HepG2 (cell line): ENCODE measurements at regions not wholly inside any gene's neighbourhood (a gene's known extent, or its start where the extent isn't known, plus 50 kb on each side); places are given as distances from the start of the nearest gene placed in this dataset.

Source experiments
- ETV6 ChIP-seq: sonication (generic); formaldehyde crosslinking; conservative IDR thresholded peaks from 2 replicates; pipeline ENCODE4 v1.4.0; 2020; ENCODE audit warnings: missing genetic modification reagents
- FOXP1 ChIP-seq, 2 experiments: fragments of 450-650 bp in 1 of 2; IDR thresholded peaks; 2 replicates each; pipeline ENCODE4 v1.6.1; 2017 to 2018; ENCODE audit warnings: antibody characterized with exemption in 1 of 2
- MBNL3 ChIP-seq: fragments of 250-450 bp; sonication (Bioruptor Pico); conservative IDR thresholded peaks from 2 replicates; pipeline ENCODE4 v1.8.0; 2022; ENCODE audit warnings: mild to moderate bottlenecking, inconsistent platforms
- SOX13 ChIP-seq, 3 experiments: fragments of 450-650 bp in 1 of 3; sonication (generic) in 1 of 3; formaldehyde crosslinking in 1 of 3; IDR thresholded peaks in 2 of 3; conservative IDR thresholded peaks in 1 of 3; 2 replicates each; pipeline versions ENCODE4 v1.5.0 to v1.6.1; 2016 to 2020; ENCODE audit warnings: antibody characterized with exemption in 1 of 3, mild to moderate bottlenecking in 1 of 3, missing compliant biosample characterization in 1 of 3, missing genetic modification reagents in 1 of 3, moderate library complexity in 1 of 3
- STAG1 ChIP-seq: sonication (generic); formaldehyde crosslinking; IDR thresholded peaks from 2 replicates; pipeline ENCODE4 v1.4.0; 2020; ENCODE audit warnings: missing genetic modification reagents
- TEAD2 ChIP-seq: sonication (generic); formaldehyde crosslinking; IDR thresholded peaks from 2 replicates; pipeline ENCODE4 v1.9.0; 2021; ENCODE audit warnings: missing genetic modification reagents
- ZFP62 ChIP-seq: sonication (generic); formaldehyde crosslinking; IDR thresholded peaks from 2 replicates; pipeline ENCODE4 v1.4.0; 2020; ENCODE audit warnings: missing genetic modification reagents
- ZNF12 ChIP-seq: sonication (generic); formaldehyde crosslinking; IDR thresholded peaks from 2 replicates; pipeline ENCODE4 v1.5.0; 2020; ENCODE audit warnings: missing genetic modification reagents
- TF ChIP-seq, protein P1 (sequence below): sonication (generic); formaldehyde crosslinking; IDR thresholded peaks from 2 replicates; pipeline ENCODE4 v1.4.0; 2020; ENCODE audit warnings: missing genetic modification reagents, borderline replicate concordance
- TF ChIP-seq, protein P2 (sequence below): sonication (generic); formaldehyde crosslinking; IDR thresholded peaks from 2 replicates; pipeline ENCODE4 v1.5.0; 2020; ENCODE audit warnings: mild to moderate bottlenecking, missing genetic modification reagents
- TF ChIP-seq, protein P3 (sequence below): sonication (generic); formaldehyde crosslinking; IDR thresholded peaks from 2 replicates; pipeline ENCODE4 v1.4.0; 2020; ENCODE audit warnings: missing genetic modification reagents
- TF ChIP-seq, protein P4 (sequence below): IDR thresholded peaks from 2 replicates; pipeline ENCODE4 v1.4.0; 2020; ENCODE audit warnings: mild to moderate bottlenecking, missing genetic modification reagents

DNA sequence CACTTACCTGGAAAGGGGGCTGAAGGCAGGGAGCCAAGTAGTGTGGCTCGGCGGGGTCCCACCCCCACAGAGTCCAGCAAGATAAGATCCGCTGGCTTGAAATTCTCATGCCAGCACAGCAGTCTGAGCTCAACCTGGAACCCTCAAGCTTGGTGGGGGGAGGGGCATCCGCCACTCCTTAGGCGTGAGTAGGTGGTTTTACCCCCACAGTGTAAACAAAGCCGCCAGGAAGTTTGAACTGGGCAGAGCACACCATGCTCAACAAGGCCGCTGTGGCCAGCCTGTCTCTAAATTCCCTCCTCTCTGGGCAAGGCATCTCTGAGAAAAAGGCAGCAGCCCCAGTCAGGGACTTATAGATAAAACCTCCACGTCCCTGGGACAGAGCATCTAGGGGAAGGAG, 156.3 kb downstream of the KBTBD8 start (continued):
- TF ChIP-seq, protein P1, sequence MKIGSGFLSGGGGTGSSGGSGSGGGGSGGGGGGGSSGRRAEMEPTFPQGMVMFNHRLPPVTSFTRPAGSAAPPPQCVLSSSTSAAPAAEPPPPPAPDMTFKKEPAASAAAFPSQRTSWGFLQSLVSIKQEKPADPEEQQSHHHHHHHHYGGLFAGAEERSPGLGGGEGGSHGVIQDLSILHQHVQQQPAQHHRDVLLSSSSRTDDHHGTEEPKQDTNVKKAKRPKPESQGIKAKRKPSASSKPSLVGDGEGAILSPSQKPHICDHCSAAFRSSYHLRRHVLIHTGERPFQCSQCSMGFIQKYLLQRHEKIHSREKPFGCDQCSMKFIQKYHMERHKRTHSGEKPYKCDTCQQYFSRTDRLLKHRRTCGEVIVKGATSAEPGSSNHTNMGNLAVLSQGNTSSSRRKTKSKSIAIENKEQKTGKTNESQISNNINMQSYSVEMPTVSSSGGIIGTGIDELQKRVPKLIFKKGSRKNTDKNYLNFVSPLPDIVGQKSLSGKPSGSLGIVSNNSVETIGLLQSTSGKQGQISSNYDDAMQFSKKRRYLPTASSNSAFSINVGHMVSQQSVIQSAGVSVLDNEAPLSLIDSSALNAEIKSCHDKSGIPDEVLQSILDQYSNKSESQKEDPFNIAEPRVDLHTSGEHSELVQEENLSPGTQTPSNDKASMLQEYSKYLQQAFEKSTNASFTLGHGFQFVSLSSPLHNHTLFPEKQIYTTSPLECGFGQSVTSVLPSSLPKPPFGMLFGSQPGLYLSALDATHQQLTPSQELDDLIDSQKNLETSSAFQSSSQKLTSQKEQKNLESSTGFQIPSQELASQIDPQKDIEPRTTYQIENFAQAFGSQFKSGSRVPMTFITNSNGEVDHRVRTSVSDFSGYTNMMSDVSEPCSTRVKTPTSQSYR (CRISPR knock-in tag) = peak; percentile 89
- TF ChIP-seq FOXP1 (IDR thresholded peaks at IDR 0.05) = no peak
- no peak for TF ChIP-seq FOXP1 (CRISPR knock-in tag; IDR thresholded peaks at IDR 0.05)
- TF ChIP-seq, protein P2, sequence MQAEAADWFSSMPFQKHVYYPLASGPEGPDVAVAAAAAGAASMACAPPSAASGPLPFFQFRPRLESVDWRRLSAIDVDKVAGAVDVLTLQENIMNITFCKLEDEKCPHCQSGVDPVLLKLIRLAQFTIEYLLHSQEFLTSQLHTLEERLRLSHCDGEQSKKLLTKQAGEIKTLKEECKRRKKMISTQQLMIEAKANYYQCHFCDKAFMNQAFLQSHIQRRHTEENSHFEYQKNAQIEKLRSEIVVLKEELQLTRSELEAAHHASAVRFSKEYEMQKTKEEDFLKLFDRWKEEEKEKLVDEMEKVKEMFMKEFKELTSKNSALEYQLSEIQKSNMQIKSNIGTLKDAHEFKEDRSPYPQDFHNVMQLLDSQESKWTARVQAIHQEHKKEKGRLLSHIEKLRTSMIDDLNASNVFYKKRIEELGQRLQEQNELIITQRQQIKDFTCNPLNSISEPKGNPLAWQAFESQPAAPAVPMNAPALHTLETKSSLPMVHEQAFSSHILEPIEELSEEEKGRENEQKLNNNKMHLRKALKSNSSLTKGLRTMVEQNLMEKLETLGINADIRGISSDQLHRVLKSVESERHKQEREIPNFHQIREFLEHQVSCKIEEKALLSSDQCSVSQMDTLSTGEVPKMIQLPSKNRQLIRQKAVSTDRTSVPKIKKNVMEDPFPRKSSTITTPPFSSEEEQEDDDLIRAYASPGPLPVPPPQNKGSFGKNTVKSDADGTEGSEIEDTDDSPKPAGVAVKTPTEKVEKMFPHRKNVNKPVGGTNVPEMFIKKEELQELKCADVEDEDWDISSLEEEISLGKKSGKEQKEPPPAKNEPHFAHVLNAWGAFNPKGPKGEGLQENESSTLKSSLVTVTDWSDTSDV (CRISPR knock-in tag) = no peak
- TF ChIP-seq MBNL3 (CRISPR knock-in tag) = no peak
- TF ChIP-seq SOX13 (IDR thresholded peaks at IDR 0.05) = no peak
- TF ChIP-seq SOX13 (CRISPR knock-in tag; conservative IDR thresholded peaks at IDR 0.05 in 1 of 2, IDR thresholded peaks at IDR 0.05 in 1 of 2) = no peak
- TF ChIP-seq, protein P3, sequence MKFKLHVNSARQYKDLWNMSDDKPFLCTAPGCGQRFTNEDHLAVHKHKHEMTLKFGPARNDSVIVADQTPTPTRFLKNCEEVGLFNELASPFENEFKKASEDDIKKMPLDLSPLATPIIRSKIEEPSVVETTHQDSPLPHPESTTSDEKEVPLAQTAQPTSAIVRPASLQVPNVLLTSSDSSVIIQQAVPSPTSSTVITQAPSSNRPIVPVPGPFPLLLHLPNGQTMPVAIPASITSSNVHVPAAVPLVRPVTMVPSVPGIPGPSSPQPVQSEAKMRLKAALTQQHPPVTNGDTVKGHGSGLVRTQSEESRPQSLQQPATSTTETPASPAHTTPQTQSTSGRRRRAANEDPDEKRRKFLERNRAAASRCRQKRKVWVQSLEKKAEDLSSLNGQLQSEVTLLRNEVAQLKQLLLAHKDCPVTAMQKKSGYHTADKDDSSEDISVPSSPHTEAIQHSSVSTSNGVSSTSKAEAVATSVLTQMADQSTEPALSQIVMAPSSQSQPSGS (CRISPR knock-in tag) = no peak
- TF ChIP-seq, protein P4, sequence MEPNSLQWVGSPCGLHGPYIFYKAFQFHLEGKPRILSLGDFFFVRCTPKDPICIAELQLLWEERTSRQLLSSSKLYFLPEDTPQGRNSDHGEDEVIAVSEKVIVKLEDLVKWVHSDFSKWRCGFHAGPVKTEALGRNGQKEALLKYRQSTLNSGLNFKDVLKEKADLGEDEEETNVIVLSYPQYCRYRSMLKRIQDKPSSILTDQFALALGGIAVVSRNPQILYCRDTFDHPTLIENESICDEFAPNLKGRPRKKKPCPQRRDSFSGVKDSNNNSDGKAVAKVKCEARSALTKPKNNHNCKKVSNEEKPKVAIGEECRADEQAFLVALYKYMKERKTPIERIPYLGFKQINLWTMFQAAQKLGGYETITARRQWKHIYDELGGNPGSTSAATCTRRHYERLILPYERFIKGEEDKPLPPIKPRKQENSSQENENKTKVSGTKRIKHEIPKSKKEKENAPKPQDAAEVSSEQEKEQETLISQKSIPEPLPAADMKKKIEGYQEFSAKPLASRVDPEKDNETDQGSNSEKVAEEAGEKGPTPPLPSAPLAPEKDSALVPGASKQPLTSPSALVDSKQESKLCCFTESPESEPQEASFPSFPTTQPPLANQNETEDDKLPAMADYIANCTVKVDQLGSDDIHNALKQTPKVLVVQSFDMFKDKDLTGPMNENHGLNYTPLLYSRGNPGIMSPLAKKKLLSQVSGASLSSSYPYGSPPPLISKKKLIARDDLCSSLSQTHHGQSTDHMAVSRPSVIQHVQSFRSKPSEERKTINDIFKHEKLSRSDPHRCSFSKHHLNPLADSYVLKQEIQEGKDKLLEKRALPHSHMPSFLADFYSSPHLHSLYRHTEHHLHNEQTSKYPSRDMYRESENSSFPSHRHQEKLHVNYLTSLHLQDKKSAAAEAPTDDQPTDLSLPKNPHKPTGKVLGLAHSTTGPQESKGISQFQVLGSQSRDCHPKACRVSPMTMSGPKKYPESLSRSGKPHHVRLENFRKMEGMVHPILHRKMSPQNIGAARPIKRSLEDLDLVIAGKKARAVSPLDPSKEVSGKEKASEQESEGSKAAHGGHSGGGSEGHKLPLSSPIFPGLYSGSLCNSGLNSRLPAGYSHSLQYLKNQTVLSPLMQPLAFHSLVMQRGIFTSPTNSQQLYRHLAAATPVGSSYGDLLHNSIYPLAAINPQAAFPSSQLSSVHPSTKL (CRISPR knock-in tag) = 0 out of 2 replicates have a peak, but pooled peaks have one; percentile 21
- TF ChIP-seq TEAD2 = no peak
- TF ChIP-seq ZNF12 (CRISPR knock-in tag) = no peak
- TF ChIP-seq ETV6 = no peak
- no peak for TF ChIP-seq ZFP62
- no peak for TF ChIP-seq STAG1 (CRISPR knock-in tag)
